Stromal cell of bone marrow (primary cell): ENCODE measurements at regions not wholly inside any gene's neighbourhood (a gene's known extent, or its start where the extent isn't known, plus 50 kb on each side); places are given as distances from the start of the nearest gene placed in this dataset.

Source experiments
- DNase-seq: peaks from one replicate; pipeline ENCODE4 v3.0.0-alpha.2; 2012; ENCODE audit warnings: low read depth

DNA sequence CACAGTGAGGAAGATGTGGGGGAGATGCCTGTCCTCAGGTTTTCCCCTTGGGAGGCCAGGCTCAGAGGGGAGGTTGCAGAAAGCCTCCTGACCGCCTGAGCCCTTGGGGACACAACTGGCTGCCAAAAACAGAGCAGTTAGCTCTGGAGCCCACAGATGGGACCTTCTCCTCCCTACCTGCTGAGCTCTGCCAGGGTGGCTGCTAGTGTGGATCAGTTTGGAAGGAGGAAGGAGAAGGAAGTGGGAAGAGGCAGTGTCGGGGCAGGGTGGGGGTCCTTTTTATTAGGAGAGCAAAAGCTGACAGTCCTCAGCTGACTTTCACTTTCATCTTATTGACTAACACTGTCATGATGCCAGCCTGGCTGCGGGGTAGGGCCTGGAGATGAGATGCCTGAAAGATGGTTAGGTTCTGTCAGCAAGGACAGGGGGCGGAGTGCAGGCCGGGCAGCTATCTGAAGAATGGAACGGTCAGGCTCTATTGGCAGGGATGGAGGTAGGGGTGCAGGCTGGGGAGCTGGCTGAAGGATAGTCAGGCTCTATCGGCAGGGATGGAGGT, 188.5 kb upstream of the HDAC4 start:
- no peak for DNase-seq

DNA sequence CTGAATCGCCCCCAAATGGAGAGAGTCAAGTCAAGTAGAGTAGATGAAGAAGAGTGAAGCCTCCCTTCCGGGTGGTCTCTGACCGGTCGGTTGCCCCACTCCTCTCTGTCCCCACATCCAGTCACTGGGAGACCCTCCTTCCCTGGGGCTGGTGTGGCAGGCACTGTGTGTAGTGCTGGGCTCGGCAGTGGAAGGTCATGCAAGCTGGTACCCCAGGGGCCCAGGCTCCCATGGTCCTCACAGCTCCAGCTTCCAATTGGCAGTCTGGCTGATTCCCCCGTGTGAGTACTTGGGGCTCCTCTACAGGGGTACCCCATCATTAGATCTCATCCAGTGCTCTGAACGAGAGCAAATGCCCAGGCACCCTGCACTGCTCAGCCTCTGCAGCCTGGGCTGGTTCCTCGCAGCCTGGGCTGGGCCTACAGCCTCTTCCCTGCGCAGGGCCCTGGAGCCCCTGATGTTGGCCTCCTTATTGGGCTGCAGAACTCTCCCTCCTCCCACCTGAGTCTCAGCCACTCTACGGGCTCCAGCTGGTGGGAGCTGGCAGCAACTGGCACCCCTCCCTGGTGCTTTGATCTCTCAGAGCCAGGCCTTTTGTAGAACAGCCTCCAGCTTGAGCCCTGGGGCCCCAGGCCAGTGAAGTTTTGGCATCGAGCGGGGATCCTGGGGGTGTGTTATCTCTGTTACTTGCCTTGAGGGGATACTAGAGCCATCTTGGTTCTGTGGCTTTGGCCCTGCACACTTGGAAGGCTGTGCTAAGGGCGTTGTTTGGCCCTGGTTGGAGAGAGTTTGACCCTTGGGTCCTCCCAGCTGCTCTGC, 187.8 kb upstream of the HDAC4 start:
- no peak for DNase-seq

DNA sequence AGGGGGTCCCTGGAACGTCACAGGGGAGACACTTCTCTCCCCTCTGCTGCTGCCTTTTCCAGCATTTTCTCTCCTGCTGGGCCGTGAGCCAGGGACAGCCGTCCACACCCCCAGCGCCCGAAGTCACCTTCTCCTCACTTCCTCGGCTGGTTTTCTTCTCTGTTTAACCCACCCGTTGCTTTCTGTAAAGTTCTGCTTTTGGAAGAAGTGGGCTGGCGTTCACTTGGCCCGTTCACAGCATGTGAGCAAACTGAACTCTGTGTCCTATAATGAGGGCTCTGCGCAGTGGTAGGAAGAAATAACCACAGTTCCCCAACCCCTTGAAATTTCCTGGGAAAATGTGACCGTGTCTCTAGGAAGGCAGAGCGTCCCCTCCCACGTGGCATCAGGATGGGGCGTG, 187.0 kb upstream of the HDAC4 start:
- DNase-seq, result no peak

DNA sequence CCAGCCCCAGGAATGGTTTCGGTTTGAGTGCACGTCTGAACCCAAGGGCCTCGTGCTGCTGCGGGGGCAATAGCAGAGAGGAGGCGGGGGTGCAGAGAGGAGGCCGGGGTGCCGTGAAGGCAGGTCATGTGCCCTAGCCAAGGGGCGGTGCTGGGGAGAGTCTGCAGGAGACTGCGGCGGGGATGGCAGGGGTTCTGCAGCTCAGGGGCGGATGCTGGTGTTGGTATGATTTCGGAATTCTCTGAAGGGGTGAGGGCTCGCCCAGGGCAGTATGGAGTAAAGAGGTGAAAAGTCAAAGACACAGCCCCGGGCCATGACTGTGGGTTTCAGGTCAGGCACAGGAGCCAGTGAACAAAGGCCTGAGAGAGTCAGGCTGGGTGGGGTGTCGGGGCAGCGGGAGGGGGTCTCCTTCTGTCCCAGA, 186.5 kb upstream of the HDAC4 start:
- DNase-seq, result no peak

DNA sequence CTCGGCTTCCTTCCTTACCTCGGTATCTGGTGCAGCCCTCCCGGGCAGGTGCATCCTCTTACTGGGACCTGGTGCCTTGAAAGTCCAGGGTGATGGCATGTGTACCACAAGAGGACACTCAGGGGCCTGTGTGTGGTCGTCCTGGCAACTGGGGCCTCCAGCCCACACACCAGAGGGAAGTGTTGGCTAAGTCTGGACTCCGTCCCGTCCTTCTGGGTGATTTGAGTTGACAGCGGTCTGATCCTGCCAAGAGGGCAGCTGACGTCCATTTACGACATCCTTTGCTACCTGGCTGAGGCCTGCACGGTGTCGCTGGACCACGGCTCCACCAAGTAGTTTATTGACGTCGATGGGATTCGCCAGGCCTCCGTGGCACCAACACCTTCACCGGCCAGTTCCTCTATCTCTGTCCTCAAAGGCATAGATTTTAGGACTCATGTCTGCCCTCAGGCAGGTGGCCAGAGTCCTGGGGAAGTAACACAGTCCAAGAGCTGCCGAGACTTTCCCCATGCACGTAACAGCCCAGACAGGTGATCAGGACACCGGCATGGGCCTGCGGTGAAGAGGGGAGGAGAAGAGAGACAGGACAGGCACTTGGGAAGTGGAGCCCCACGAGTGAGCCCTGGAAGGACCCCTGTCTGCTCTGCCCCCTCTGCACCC, 186.0 kb upstream of the HDAC4 start:
- no peak for DNase-seq

DNA sequence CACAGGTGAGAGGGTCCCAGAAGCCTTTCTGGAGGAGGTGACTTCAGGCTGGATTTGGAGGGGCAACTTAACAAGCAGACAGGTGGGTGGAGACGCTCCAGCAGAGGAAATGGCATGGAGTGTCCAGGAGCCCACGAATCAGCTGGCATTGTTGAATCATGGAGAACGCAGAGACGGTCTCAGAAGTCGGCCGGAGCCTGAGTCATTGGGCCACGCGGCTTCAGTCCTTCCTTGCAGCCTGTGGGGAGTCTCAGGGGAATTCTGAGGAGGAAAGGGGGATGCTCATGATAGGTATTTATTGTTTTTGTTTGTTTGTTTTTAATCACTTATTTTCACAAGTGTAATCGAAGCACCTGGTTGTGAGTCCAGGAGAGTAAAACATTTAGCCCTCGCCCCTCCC, 184.6 kb upstream of the HDAC4 start:
- no peak for DNase-seq

DNA sequence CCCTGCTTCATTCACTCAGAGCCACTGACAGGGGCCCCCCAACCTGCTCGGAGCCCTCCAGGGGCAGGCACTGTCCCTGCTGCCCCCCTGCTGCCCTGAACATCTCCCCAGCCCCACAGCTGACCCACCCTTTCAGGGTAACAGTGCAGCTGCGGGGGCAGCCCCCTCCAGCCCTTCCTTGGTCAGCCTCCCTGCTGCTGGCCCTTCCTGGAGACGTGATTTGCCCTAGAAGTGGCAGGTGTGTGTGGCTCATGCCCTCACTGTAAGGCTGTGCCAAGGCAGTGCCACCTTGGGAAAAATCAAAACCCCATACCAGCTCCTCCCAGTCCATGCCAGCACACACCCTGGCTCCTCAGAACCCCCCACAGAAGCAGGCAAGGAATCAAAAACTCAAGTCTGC, 184.2 kb upstream of the HDAC4 start:
- DNase-seq, result no peak

DNA sequence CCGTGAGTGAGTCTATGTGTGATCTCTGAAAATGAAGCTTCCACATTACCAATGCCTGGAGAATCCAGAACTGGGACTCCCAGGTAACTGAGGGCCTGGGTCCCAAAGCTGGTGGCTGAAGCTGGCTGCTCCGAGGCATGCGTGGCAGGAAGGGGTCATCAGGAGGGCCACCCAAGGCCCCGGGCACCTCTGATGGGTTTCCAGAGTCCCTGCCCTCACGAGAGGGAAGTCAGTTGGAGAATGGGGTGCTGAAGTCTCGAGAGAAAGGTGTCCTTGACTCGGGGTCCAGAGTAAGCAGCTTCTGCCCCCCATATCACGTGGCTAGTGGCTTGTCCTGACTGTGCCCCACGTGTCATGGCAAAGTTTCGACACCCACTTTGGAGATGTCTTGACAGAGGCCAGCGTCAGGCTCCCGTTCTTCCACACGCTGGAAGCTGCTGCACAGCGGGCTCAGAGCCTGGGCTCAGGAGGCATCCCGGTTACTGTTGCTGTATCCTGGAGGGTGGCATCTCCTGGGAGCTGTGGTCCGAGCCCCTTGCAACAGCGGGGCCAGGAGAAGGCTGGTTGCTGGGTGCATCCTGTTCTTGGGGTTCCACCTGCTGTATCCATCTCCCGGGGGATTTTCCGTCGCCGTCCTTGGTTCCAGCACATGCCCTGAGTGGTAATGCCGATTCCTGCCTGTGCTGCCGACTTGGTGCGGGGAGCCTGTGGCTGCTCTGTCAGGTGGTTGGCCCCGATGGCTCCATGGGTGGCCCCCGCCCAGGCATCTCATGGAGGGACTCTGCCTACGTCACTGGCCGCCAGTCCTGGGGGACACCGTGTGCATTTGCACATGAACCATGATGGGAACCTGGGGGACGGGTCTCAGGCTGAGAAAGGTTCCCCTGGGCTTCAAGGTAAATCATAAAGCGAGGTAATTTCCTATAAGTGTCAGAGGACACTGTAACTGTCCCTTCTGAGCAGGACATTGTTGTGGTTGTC, 183.3 kb upstream of the HDAC4 start:
- no peak for DNase-seq

DNA sequence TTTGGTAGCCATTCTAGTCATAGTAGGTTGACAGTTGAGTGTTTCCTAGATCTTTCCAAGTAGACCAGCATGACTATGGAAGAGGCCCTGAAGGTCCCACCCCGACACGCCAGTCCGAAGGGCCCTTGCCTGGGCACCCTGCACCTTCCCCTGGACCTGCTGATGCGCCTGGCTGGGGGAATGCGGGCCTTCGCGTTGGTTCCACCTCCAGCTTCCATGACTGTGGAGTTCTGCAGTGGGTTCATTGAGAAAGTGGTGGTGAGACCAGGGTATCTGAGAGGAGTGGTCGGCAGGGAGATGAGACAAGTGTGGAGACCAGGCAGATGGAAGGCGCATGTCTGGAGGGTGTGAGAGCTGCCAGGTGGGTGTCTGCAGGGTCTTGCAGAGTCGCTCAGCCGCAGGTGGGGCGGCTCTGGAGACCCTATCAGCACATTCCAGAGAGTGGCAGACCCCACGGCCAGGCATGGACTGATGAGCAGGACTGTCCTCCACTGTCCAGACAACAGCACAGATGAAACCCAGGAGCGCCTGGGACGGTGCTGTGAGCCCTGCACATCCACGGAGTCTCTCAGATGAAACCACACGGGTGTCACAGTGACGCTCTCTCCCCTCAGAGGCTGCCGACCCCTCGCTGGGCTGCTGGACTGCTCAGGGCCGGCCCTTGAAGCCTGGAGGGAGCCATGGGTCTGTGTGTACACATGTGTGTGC, 182.5 kb upstream of the HDAC4 start:
- DNase-seq, result no peak

DNA sequence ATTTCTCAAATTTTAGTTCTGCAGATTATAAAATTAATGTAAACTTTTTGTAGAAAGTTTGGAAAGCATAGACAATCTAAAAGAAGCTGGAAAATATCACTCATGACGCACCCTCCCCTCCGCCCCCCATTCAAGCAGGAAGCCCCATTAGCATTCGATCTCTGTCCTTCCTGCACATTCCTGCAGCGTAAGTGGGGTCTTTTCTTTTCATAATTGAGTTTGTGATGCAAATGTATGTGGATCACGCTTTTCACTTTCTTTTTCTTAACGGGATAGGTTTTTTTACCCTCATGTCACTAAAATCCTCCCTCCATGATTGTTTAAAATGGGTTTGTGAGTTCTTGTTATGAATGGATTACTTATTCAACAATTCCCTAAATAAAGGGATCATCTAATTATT, 181.7 kb upstream of the HDAC4 start:
- no peak for DNase-seq

DNA sequence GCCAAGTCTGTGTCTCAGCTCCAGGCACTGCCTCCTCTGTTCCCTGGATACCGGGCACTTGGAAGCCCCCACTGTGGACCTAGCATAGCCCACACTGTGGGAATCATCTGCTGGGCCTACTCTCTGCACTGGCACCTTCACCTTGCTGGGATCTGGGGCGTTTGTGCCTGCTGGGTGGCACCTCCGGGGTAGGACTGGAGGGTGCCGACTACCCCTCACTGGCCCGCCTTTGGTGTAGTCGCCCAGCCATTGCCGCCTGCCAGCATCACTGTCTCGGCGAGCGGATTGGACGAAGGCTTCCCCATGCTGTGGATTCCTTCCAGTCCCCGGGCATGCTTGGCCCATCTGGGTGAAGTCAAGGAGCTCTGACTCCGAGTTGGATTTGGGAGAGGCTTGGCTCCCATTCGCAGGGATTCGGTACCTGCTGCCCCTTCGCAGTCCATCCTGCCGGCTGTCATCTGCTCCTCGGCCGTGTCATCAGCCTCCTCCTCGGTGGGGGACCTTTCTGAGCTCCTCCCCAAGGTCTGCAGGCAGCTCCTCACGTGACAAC, 180.6 kb upstream of the HDAC4 start:
- no peak for DNase-seq

DNA sequence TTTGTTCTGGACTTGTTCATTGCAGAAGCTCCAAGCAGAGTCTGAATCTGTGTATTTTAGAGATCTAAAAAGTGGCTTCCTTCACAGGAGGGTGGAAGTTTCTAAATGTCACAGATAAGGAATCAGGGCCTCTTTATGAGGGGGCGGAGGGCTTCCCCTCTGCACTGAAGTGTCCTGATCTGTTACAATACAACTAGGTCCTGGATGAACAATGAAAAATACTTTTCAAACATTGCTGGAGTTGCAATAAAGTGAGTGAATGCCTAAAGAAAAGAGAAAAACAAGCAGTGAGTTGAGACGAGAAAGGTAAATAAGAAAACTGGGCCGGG, 179.3 kb upstream of the HDAC4 start:
- DNase-seq, result no peak

DNA sequence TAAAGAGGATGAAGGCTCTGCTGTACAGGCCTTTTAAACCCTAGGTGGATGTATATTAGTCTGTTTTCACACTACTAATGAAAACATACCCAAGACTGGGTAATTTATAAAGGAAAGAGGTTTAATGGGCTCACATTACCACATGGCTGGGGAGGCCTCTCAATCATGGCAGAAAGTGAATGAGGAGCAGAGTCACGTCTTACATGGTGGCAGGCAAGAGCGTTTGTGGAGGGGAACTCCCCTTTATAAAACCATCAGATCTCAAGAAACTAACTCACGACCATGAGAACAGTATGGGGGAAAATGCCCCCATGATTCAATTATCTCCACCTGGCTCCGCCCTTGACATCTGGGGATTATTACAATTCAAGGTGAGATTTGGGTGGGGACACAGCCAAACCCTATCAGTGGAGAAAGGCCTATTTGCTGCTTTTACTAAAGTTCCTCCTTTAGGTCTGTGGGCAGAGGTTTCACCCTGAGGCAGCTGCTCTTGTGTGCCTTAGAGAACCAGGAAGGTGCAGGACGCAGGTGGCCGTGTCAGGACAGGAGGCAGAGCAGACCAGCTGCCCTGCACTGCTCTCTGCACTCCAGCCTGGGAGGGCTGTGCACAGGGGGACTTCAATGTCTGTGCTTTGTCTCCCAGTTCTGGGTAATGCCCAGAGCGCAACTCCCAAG, 178.8 kb upstream of the HDAC4 start:
- no peak for DNase-seq

DNA sequence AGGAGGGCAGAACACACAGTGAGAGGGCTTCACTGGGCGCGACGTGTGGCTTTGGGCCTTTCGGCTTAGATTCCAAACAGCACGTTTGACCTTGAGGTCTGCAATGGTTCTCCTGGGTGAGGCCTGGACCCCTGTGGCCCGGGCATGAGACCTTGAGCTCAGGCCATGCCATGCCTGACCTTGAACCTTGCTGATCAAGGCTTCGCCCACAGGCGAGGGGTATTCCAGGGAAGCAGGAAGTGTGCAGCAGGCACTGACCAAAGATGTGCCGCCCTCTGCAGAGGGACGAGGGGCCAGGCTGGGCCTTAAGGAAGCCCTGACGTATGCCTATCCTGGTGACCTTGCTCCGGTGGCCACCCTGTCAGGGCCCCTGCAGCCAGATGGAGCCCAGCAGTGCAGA, 178.3 kb upstream of the HDAC4 start:
- no peak for DNase-seq

DNA sequence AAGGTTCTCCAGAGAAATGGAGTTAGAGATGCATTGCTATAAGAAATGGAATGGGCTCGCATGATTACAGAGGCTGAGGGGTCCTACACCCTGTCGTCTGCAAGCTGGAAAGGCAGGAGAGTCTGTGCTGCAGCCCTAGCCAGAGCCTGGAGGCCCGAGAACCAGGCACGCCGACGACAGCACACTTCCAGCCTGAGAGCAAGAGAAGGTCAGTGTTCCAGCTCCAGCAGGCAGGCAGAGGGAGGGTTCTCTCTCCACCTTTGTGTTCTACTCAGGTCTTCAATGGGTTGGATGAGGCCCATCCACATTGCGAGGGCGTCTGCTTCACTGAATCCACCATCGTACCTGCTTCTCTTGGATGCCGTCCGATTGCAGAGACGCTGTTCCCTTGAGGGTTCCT, 177.6 kb upstream of the HDAC4 start:
- no peak for DNase-seq

DNA sequence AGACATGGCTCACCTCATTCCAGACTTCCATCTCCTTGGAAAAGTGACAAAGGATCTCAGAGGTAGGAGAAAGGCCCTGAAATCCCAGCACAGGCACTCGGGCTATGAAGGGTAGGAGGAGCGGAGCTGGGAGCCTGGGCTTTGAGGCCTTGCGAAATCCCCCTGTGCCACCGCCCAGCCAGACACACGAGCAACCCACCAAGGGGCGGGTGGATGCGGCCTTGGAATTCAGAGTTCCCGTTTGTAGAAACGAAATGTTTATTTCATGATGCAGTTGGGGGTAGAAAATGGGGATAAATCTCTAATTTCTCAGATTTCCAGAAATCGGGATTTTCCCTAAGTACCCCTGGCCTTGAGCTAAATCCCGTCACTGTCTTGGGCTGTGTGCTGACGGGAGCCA, 177.1 kb upstream of the HDAC4 start:
- no peak for DNase-seq

DNA sequence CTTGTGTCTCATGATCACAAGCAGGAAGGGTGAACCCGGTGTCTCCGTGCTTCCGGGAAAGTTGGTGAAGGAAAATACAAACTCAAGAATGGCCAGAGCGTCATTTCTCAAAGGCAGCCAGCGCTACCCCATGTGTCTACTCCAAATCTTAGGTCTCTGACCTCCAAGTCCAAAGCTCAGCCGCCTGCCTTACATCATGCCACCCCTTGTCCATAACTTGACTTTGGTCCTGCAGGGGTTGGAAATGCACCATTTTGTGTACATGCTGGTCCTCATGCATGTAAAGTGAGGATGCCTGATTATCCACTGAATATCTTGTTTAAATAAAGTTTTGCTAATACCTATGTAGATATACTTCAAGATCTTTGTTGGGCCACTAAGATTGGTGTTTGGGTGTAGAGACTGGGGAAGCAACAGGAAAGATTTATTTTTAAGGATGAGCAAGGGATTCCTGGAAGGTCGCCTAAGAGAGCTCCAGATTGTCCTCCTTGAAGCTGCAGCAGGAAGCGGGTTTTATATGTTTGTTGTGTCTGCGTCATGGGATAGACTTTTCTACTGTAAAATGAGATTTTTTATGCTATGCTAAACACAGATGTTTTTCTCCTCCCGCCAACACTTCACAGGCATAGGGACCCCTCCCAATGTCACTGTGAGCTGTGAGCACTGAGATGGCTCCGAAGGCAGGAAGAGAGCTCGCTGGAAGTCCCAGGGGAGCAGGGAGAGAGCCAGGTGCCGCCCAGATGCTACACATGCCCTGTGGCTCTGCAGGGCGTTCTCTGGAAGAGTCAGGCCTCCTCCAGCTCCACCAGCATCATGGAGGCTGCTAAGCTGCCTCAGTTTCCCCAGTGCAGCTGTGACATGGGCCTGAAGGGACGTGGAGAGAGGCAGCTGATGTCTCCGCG, 176.2 kb upstream of the HDAC4 start:
- DNase-seq, result no peak

DNA sequence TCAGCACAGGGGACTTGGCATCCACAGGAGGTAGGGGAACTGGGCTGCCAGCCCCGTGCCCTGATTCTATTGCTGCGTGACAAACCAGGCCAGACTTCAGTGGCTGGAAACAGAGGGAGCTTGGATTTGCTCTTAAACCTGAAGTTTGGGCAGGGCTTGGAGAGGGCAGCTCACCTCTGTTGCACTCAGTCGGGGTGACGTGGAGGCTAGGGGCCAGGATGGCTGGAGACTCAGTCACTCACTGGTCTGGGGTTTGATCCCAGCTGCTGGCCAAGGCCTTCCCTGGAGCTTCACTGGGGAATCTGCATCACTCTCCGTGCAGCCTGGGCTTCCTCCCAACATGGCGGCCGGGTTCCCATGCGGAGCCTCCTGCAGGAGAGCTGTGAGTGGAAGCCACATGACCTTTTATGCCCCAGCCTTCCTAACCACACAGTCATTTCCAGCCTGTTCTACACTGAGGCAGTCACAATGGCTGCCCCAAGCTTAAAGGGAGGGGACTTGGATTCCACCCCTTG, 175.2 kb upstream of the HDAC4 start:
- no peak for DNase-seq

DNA sequence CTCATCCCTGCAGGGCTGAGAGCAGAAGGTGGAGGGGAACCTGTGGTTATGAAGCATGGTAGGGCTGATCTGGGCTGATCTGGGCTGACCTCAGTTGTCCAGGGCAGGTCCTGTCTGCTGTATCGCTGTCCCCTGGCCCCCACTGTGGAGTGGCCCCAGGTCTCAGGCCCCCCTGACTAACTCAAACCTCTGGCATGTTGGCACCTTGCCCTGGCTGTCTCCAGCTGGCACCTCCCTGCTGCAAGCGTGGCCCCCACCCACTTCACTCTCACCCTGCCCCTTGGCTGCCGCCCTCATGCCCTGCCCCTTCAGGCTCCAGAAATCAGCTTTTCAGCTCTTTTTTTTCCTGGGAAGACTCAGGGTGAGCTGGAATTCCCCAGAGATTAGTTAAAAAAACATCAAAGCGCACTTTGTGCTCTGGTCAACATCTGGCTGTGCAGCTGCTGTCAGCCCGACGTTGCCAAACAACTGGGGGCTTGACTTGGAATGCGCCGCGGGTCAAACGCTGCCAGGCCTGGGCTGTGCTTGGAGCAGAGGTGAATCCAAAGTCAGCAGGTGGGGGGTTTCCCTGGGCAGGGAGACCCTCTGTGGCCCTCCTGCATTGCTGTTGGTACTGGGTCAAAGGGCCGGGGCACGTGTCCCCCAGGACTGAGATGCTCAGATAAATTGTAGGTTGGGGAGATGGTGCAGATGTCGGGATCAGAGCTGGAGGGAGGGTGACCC, 173.8 kb upstream of the HDAC4 start:
- DNase-seq, result no peak
